ENCODE measurements at regions not wholly inside any gene's neighbourhood (a gene's known extent, or its start where the extent isn't known, plus 50 kb on each side); places are given as distances from the start of the nearest gene placed in this dataset.

- DNase-seq, result no peak
- Mint-ChIP-seq H3K27ac (no peak overlapping the region), H3K36me3 (ENCODE audit: low read depth) (no peaks in the 10 kb centered on the region), H3K4me1 (no peaks in the 10 kb centered on the region), H3K4me3 (no peak overlapping the region), H3K9me3 (no peaks in the 10 kb centered on the region), H3K27me3 (ENCODE audit: low read depth, poor library complexity) (no peaks in the 10 kb centered on the region)
- TF ChIP-seq CTCF (IDR thresholded peaks at IDR 0.05), result no peak
These were observed 471.7 kb upstream of the STXBP6 start for GRCh38 chr14:25521616-25522015.

DNA sequence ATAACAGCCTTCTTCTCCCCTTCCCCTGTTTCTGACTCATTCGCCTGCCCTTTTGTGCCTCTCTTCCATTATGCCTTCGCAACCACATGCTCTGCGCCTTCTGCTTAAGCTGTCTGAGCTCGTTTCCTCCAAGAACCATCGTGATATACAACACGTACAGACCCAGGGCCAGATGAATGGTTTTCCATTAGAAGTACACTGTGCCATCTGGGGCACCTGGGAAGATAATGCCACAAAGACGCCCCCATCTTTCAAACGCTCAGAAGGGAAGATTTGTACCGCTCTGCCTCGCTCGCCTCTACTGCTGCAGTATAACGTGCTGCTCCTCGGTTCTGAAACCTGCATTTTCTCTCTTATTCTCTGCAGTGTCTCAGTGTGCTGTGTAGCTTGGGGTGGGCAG is 470.9 kb upstream of the STXBP6 start:
- no peak for TF ChIP-seq CTCF (IDR thresholded peaks at IDR 0.05)
- Mint-ChIP-seq H3K27me3 (ENCODE audit: low read depth, poor library complexity) (no peaks in the 10 kb centered on the region), H3K9me3 (no peaks in the 10 kb centered on the region), H3K36me3 (ENCODE audit: low read depth) (no peaks in the 10 kb centered on the region), H3K4me1 (no peaks in the 10 kb centered on the region), H3K27ac (no peak overlapping the region), H3K4me3 (no peak overlapping the region)
- DNase-seq, result no peak

GRCh38 chr14:25518364-25518763 is 468.4 kb upstream of the STXBP6 start:
- Mint-ChIP-seq H3K27ac (no peak overlapping the region), H3K36me3 (ENCODE audit: low read depth) (no peaks in the 10 kb centered on the region), H3K9me3 (peaks cover 3% of the 10 kb centered on the region), H3K4me3 (no peak overlapping the region), H3K27me3 (ENCODE audit: low read depth, poor library complexity) (no peaks in the 10 kb centered on the region), H3K4me1 (no peaks in the 10 kb centered on the region)
- no peak for TF ChIP-seq CTCF (IDR thresholded peaks at IDR 0.05)
- DNase-seq, result no peak

DNA sequence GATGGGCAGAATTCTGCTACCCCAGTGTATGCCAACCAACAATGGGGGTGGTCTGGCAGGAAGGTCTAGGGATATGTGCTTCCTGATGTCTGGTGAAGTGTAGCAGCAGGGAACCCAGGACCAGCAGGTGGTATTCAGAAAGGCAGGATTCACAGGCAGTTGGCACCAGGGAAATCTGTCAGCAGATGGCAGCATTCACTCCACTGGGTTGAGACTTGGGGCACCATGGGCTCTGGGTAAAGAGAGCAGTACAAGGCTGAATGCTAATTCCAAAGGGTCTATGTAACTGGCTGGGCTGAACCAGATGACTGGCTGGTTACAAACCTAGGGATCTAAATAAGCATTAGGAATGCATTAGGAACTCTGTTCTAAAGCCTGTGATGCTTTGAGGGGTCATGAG is 466.9 kb upstream of the STXBP6 start:
- Mint-ChIP-seq H3K4me3 (no peak overlapping the region), H3K9me3 (peaks cover 12% of the 10 kb centered on the region), H3K27ac (no peak overlapping the region), H3K27me3 (ENCODE audit: low read depth, poor library complexity) (no peaks in the 10 kb centered on the region), H3K36me3 (ENCODE audit: low read depth) (no peaks in the 10 kb centered on the region), H3K4me1 (no peaks in the 10 kb centered on the region)
- DNase-seq, result no peak
- TF ChIP-seq CTCF (IDR thresholded peaks at IDR 0.05), result no peak

- Mint-ChIP-seq H3K36me3 (ENCODE audit: low read depth) (no peaks in the 10 kb centered on the region), H3K4me1 (no peaks in the 10 kb centered on the region), H3K27ac (no peak overlapping the region), H3K27me3 (ENCODE audit: low read depth, poor library complexity) (peaks cover 3% of the 10 kb centered on the region), H3K4me3 (no peak overlapping the region), H3K9me3 (peaks cover 14% of the 10 kb centered on the region)
- DNase-seq, result no peak
- TF ChIP-seq CTCF (IDR thresholded peaks at IDR 0.05), result no peak
These were observed 458.9 kb upstream of the STXBP6 start for GRCh38 chr14:25508845-25509244.

- H3K4me1 Mint-ChIP-seq, result peaks cover 7% of the 10 kb centered on the region
- H3K9me3 Mint-ChIP-seq, result no peaks in the 10 kb centered on the region
- H3K4me3 Mint-ChIP-seq, result no peak overlapping the region
- H3K27me3 Mint-ChIP-seq (ENCODE audit: low read depth, poor library complexity), result peaks cover 3% of the 10 kb centered on the region
- DNase-seq, result no peak
- no peak overlapping the region for H3K27ac Mint-ChIP-seq
- no peaks in the 10 kb centered on the region for H3K36me3 Mint-ChIP-seq (ENCODE audit: low read depth)
- TF ChIP-seq CTCF (IDR thresholded peaks at IDR 0.05), result no peak
These were observed 451.8 kb upstream of the STXBP6 start for GRCh38 chr14:25501749-25502148.
